ENCODE measurements at regions not wholly inside any gene's neighbourhood (a gene's known extent, or its start where the extent isn't known, plus 50 kb on each side); places are given as distances from the start of the nearest gene placed in this dataset.

- TF ChIP-seq CTCF (IDR thresholded peaks at IDR 0.05): no peak
- no peak for TF ChIP-seq EP300 (IDR thresholded peaks at IDR 0.05)
- no peak for TF ChIP-seq POLR2A (IDR thresholded peaks at IDR 0.05)
- TF ChIP-seq POLR2AphosphoS5 (IDR thresholded peaks at IDR 0.05): no peak
Measured at GRCh38 chr14:101104485-101104884, 201.0 kb upstream of the RTL1 start.
